Fibroblast of pulmonary artery (primary cell): ENCODE measurements at regions not wholly inside any gene's neighbourhood (a gene's known extent, or its start where the extent isn't known, plus 50 kb on each side); places are given as distances from the start of the nearest gene placed in this dataset.

ENCODE experiments used
- DNase-seq: peaks from one replicate; pipeline ENCODE4 v3.0.0-alpha.2; 2010; ENCODE audit warnings: low read depth
- H3K4me3 ChIP-seq: replicated peaks from 2 replicates; pipeline ENCODE4 v1.5.1; 2011; ENCODE audit warnings: low read depth, mild to moderate bottlenecking, control low read depth, low read length, moderate library complexity
- TF ChIP-seq, protein P1 (sequence below): IDR thresholded peaks from 2 replicates; pipeline ENCODE4 v1.5.1; 2011; ENCODE audit warnings: mild to moderate bottlenecking, control low read depth, low read length, inconsistent platforms; ENCODE audit errors: missing control alignments

DNA sequence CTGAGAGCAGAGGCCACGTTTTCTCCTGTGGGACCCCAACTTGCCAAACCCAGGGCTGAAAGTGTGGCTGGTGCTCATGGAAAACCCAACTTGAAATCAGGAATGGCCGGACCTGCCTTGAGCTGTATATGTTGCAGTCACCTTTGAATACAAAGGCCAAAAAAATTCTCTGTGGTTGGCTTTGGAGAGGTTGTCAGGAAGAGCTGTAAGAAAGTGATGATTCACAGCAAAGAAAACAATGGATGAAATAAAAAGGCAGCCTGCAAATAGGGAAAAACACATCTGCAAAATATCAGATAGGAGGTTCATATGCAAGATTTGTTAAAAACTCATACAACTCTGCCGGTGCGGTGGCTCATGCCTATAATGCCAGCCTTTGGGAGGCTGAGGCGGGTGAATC, 715.8 kb downstream of the UQCRFS1 start:
- TF ChIP-seq, protein P1, sequence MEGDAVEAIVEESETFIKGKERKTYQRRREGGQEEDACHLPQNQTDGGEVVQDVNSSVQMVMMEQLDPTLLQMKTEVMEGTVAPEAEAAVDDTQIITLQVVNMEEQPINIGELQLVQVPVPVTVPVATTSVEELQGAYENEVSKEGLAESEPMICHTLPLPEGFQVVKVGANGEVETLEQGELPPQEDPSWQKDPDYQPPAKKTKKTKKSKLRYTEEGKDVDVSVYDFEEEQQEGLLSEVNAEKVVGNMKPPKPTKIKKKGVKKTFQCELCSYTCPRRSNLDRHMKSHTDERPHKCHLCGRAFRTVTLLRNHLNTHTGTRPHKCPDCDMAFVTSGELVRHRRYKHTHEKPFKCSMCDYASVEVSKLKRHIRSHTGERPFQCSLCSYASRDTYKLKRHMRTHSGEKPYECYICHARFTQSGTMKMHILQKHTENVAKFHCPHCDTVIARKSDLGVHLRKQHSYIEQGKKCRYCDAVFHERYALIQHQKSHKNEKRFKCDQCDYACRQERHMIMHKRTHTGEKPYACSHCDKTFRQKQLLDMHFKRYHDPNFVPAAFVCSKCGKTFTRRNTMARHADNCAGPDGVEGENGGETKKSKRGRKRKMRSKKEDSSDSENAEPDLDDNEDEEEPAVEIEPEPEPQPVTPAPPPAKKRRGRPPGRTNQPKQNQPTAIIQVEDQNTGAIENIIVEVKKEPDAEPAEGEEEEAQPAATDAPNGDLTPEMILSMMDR = no peak
- no peak overlapping the region for H3K4me3 ChIP-seq
- DNase-seq = peak; percentile 45

DNA sequence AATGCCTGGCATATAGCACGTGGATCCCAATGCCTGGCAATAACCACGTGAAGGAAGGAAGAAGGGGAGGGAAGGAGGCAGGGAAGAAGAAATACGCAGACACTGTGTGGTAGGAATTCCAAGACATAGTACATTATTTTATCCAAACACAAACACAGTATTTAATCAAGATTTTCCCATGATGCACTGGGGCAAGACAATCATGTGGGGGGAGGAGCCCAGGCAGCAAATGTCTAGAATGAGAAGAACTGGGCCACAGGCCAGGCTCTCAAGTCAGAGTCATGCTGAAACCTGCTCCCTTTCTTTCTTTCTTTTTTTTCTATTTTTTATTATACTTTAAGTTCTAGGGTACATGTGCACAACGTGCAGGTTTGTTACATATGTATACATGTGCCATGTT, 717.9 kb downstream of the UQCRFS1 start:
- TF ChIP-seq, protein P1 = no peak
- no peak overlapping the region for H3K4me3 ChIP-seq
- peak; percentile 18 for DNase-seq

DNA sequence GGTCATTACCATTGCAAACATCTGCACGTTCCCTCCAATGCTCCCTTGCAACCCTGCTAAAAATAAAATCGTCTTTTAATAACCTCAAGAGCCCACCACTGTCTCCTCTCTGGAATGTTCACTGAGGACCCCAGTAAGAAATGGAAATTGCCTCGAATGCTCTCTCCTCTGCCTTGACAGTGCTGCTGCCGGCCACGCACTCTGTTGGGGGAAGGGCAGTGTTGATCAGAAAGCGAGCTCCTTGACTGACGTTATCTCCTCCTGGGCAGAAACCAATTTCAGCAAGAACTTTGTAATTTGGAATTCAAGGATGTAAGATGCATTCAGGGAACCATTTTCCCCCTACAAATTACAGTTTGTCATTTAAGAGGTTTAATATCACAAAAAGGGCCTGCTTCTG, 718.5 kb downstream of the UQCRFS1 start:
- no peak overlapping the region for H3K4me3 ChIP-seq
- no peak for DNase-seq
- TF ChIP-seq, protein P1 = no peak

DNA sequence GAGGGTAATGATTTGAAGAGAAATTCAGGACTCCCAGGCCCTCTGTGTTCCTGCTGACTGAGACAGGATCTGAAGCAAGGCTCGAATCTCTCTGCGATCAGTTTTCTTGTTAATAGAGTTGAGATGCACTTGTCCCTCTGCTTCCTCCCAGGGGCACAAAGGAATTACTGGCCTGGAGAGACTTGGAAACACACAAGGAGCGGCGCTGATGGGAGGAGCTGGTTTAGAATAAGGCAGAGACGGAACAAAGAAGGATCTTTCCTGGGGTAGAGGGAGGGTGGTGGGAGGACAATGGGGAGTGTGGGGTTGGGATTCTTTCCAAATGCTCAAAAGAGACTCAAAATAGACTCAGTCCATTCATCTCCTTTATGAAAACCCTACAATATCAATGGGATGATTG, 719.1 kb downstream of the UQCRFS1 start:
- H3K4me3 ChIP-seq = no peak overlapping the region
- TF ChIP-seq, protein P1 = no peak
- no peak for DNase-seq

DNA sequence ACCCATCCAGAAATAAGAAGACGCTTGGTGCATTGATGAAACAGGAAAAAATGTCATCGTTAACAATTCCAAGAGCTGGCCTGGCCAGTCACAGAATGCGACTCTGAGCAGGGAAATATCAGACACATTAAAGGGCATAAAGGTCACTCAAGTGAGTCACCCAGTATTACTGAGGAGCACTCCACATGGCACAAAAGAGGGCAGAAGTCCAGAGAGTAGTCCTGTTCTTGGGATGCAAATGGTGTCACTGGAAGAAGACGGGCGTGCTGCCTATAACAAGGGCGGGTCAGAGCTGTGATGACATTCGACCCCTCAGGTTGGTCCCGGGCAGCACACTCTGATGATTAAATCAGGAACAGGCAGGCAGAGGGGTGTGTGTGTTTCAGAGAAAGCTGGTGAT, 720.3 kb downstream of the UQCRFS1 start:
- no peak overlapping the region for H3K4me3 ChIP-seq
- TF ChIP-seq, protein P1 = no peak
- DNase-seq = no peak

DNA sequence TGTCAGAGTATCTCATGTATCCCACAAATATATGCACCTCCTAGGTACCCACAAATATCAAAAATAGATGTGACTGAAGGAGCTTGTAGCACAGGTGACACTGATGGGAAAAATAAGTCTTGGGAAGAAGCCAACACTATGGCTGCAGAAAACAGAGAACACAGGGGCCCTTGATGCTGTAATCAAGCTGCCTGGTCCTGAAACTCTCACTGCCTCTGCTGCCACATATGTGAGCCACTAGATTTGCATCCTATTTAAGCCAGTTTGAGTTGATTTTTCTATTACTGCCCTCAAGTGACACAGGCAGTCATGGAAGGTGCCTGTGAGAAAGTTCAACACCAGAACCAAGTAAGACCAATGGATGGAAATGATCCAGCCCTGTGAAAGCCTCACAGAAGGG, 720.8 kb downstream of the UQCRFS1 start:
- TF ChIP-seq, protein P1 = no peak
- no peak for DNase-seq
- no peak overlapping the region for H3K4me3 ChIP-seq

DNA sequence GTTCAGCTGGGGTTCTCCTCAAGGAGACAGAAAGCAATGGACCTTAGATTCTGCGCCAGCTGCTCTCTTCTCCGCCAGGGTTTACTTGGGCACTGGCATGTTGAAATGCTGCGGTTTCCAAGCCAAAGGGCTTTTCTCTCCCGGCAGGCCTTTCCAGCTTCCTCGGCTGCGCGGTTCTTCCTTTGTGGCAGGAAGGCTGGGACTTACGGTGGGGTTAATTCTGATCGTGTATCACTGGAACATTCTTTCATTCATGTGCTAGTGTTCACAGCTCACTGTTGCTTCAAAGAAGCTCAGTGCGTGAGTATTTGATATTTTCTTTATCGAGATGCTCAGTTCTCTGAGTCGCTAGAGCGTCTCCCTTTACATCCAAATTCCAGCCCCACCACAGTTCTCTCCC, 723.2 kb downstream of the UQCRFS1 start:
- H3K4me3 ChIP-seq = no peak overlapping the region
- TF ChIP-seq, protein P1 = no peak
- no peak for DNase-seq
